Stomach (tissue), 8 donors: ENCODE measurements at regions not wholly inside any gene's neighbourhood (a gene's known extent, or its start where the extent isn't known, plus 50 kb on each side); places are given as distances from the start of the nearest gene placed in this dataset.

Source experiments
- DNase-seq, 2 donors: peaks; one replicate each; pipeline versions ENCODE4 v3.0.0 to v3.0.0-alpha.2; 2013 to 2019
- H3K27ac ChIP-seq, 5 donors: fragments of 200-600 bp in 4 of 5; sonication (generic) in 4 of 5; one replicate each; pipeline ENCODE4 v1.5.1; 2013 to 2019; ENCODE audit warnings: mild to moderate bottlenecking in 1 of 5, moderate library complexity in 1 of 5
- H3K27me3 ChIP-seq, 3 donors: fragments of 200-600 bp; sonication (generic); one replicate each; pipeline ENCODE4 v1.5.1; 2017 to 2019; ENCODE audit warnings: mixed run types in 1 of 3
- H3K36me3 ChIP-seq, 4 donors: fragments of 200-600 bp; sonication (generic); 1 replicate in 3 of 4; 2 replicates in 1 of 4; pipeline ENCODE4 v1.5.1; 2016 to 2019
- H3K4me1 ChIP-seq, 4 donors: fragments of 200-600 bp; sonication (generic); one replicate each; pipeline ENCODE4 v1.5.1; 2016 to 2019
- H3K4me3 ChIP-seq, 4 donors: fragments of 200-600 bp; sonication (generic) in 3 of 4; one replicate each; pipeline ENCODE4 v1.5.1; 2016 to 2019; ENCODE audit warnings: mild to moderate bottlenecking in 1 of 4
- H3K9me3 ChIP-seq, 4 donors: fragments of 200-600 bp; sonication (generic); one replicate each; pipeline ENCODE4 v1.5.1; 2016 to 2019
- EP300 ChIP-seq: sonication (generic); formaldehyde crosslinking; IDR thresholded peaks from one replicate; pipeline ENCODE4 v1.6.1; 2017; ENCODE audit warnings: antibody characterized with exemption
- POLR2A ChIP-seq, 4 donors: fragments of 450-650 bp; IDR thresholded peaks; one replicate each; pipeline ENCODE4 v1.6.1; 2016; ENCODE audit warnings: antibody characterized with exemption in 4 of 4, control low read depth in 2 of 4, mild to moderate bottlenecking in 1 of 4, moderate library complexity in 1 of 4
- POLR2AphosphoS5 ChIP-seq, 3 donors: sonication (generic); formaldehyde crosslinking; IDR thresholded peaks; one replicate each; pipeline ENCODE4 v1.6.1; 2016; ENCODE audit warnings: antibody characterized with exemption in 3 of 3
- WGBS, 5 donors: extraction: QIAGEN DNeasy Blood & Tissue Kit in 3 of 5; methylation state at CpG; one replicate each; pipeline versions ENCODE4 v1.1.5 to v1.1.7; 2013 to 2018; 5-methylcytosine and 5-hydroxymethylcytosine counted together
- intact Hi-C: fragments of 100-400 bp; cut with DNase I; formaldehyde crosslinking; loops from one replicate; pipeline ENCODE4 v1.15.1; 2023; ENCODE audit warnings: low total_unique reads
- TF ChIP-seq, protein P1 (sequence below), 7 experiments: fragments of 450-650 bp in 4 of 7; fragments of 200-600 bp in 3 of 7; sonication (generic) in 3 of 7; IDR thresholded peaks; one replicate each; pipeline ENCODE4 v1.5.1; 2016 to 2019; ENCODE audit warnings: antibody characterized with exemption in 7 of 7, control low read depth in 2 of 7, mild to moderate bottlenecking in 1 of 7
- donor health status: healthy with polysubstance abuse.
- donor health status: Bipolar disorder and iron deficiency.
- donor health status: healthy.

DNA sequence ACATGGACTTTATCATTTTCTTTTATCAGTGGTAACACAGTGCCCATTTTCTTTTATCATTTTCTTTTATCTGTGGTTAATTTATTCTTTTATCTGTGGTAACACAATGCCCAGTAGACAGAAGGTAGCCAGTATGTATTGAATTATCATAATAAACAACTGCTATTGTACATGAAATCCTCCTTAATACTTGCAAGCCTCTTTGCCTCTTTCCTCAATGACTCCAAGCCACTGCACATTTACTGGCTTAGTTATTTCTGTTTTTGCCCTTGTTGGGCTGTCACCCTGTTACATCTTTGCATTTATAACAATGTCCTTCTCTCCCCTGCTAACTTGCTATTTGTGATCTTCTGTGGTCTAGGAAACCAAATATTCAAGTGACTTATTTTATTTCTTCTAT lies 345.0 kb downstream of the ATP23 start:
- H3K4me3 ChIP-seq: no peak overlapping the region
- no peak overlapping the region for H3K27ac ChIP-seq
- H3K4me1 ChIP-seq: no peaks in the 10 kb centered on the region
- no peaks in the 10 kb centered on the region for H3K36me3 ChIP-seq
- TF ChIP-seq EP300 (no peak), POLR2A (IDR thresholded peaks at IDR 0.05) (no peak), POLR2AphosphoS5 (IDR thresholded peaks at IDR 0.05) (no peak)
- TF ChIP-seq, protein P1, sequence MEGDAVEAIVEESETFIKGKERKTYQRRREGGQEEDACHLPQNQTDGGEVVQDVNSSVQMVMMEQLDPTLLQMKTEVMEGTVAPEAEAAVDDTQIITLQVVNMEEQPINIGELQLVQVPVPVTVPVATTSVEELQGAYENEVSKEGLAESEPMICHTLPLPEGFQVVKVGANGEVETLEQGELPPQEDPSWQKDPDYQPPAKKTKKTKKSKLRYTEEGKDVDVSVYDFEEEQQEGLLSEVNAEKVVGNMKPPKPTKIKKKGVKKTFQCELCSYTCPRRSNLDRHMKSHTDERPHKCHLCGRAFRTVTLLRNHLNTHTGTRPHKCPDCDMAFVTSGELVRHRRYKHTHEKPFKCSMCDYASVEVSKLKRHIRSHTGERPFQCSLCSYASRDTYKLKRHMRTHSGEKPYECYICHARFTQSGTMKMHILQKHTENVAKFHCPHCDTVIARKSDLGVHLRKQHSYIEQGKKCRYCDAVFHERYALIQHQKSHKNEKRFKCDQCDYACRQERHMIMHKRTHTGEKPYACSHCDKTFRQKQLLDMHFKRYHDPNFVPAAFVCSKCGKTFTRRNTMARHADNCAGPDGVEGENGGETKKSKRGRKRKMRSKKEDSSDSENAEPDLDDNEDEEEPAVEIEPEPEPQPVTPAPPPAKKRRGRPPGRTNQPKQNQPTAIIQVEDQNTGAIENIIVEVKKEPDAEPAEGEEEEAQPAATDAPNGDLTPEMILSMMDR (IDR thresholded peaks at IDR 0.05): no peak
- no peak for DNase-seq
- intact Hi-C loops: no loop called here
- peaks cover 0 to 6% (median 2%) of the 10 kb centered on the region in 4 donors for H3K9me3 ChIP-seq
- H3K27me3 ChIP-seq: no peaks in the 10 kb centered on the region

DNA sequence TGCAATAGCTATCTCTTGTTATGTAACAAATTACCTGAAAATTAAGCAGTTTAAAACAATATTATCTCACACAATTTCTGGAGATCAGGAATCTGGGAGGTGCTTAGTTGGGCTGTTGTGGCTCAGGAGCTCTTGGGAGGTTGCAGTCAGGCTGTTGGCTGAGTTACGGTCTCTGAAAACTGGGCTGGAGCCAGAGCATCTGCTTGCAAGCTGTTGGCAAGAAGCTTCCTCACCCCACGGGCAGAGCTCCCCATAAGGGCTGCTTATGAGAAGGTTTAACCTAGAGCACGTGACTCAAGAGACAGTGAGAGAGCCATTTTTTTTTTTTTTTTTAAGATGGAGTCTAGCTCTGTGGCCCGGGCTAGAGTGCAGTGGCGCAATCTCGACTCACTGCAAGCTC lies 346.8 kb downstream of the ATP23 start:
- WGBS, 5 donors: 76 to 86% (median 83%) methylated on average over 6 of the region's 6 CpGs
- DNase-seq: peak in 1 of 2 donors; percentile 30
- H3K27ac ChIP-seq: no peak overlapping the region
- H3K4me1 ChIP-seq: no peaks in the 10 kb centered on the region
- no peaks in the 10 kb centered on the region for H3K27me3 ChIP-seq
- H3K4me3 ChIP-seq: no peak overlapping the region
- TF ChIP-seq POLR2AphosphoS5 (IDR thresholded peaks at IDR 0.05) (no peak), EP300 (no peak), POLR2A (IDR thresholded peaks at IDR 0.05) (no peak)
- TF ChIP-seq, protein P1 (IDR thresholded peaks at IDR 0.05): no peak
- no peaks in the 10 kb centered on the region for H3K36me3 ChIP-seq
- intact Hi-C loops: no loop called here
- no peaks in the 10 kb centered on the region for H3K9me3 ChIP-seq

DNA sequence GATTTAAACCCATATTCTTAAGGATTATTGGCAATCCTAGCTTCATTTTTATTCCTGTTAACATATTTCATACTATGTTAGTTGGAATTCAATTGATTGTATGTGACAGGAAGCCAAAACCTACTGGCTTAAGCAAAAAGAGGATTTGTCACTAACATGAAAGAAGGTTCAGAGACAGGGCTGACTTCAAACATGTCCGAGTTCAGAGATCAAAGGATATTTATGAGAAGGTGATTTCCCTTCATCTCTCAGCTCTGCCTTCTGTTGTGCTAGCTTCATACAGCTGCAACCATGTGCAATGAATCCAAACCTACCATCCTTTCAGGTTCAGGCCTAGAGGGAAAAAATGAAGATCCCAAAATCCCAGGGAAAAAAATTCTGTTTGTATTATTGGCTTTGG lies 349.7 kb downstream of the ATP23 start:
- 48 to 83% (median 80%) methylated on average over 1 of the region's 1 CpG for WGBS, 5 donors
- Histone ChIP-seq H3K4me1 (no peaks in the 10 kb centered on the region), H3K27ac (no peak overlapping the region), H3K4me3 (no peak overlapping the region), H3K36me3 (no peaks in the 10 kb centered on the region), H3K27me3 (no peaks in the 10 kb centered on the region), H3K9me3 (no peaks in the 10 kb centered on the region)
- intact Hi-C loops: no loop called here
- TF ChIP-seq POLR2AphosphoS5 (IDR thresholded peaks at IDR 0.05): no peak
- TF ChIP-seq, protein P1 (IDR thresholded peaks at IDR 0.05): no peak
- no peak for TF ChIP-seq EP300
- no peak for TF ChIP-seq POLR2A (IDR thresholded peaks at IDR 0.05)
- no peak for DNase-seq

- Histone ChIP-seq H3K9me3 (no peaks in the 10 kb centered on the region), H3K4me1 (no peaks in the 10 kb centered on the region), H3K27ac (no peak overlapping the region), H3K4me3 (no peak overlapping the region), H3K27me3 (no peaks in the 10 kb centered on the region), H3K36me3 (no peaks in the 10 kb centered on the region)
- TF ChIP-seq EP300: no peak
- DNase-seq: no peak
- intact Hi-C loops: no loop called here
- 85 to 99% (median 89%) methylated on average over 2 of the region's 2 CpGs for WGBS, 5 donors
Measured at GRCh38 chr12:58293308-58293982, 352.1 kb downstream of the ATP23 start.

GRCh38 chr12:58295268-58295667 lies 353.9 kb downstream of the ATP23 start:
- WGBS, 5 donors: 77 to 88% (median 83%) methylated on average over 1 of the region's 1 CpG
- no peak for DNase-seq
- H3K4me1 ChIP-seq: no peaks in the 10 kb centered on the region
- H3K36me3 ChIP-seq: no peaks in the 10 kb centered on the region
- H3K9me3 ChIP-seq: no peaks in the 10 kb centered on the region
- intact Hi-C loops: no loop called here
- no peaks in the 10 kb centered on the region for H3K27me3 ChIP-seq
- TF ChIP-seq, protein P1 (IDR thresholded peaks at IDR 0.05): no peak
- TF ChIP-seq POLR2AphosphoS5 (IDR thresholded peaks at IDR 0.05) (no peak), POLR2A (IDR thresholded peaks at IDR 0.05) (no peak), EP300 (no peak)
- no peak overlapping the region for H3K27ac ChIP-seq
- no peak overlapping the region for H3K4me3 ChIP-seq
